ENCODE measurements at regions not wholly inside any gene's neighbourhood (a gene's known extent, or its start where the extent isn't known, plus 50 kb on each side); places are given as distances from the start of the nearest gene placed in this dataset.

- H3K27me3 ChIP-seq (ENCODE audit: control insufficient read depth in 2 of 2, insufficient read depth in 2 of 2, low read length in 2 of 2): peaks cover 4 to 8% of the 10 kb centered on the region in 2 experiments; a peak in 3 of 5 replicates
- no peak overlapping the region for H3K4me2 ChIP-seq (ENCODE audit: insufficient read depth, low read length)
- no peak for ATAC-seq
- H3K9me3 ChIP-seq (replicated peaks; ENCODE audit: control insufficient read depth, insufficient read depth, low read depth, low read length): no peaks in the 10 kb centered on the region
- DNase-seq (ENCODE audit: extremely low read depth in 1 of 4, low spot score in 3 of 4): no peak
- H3K27ac ChIP-seq (ENCODE audit: extremely low read depth, low read depth, low read length): no peak overlapping the region
- H4K20me1 ChIP-seq (replicated peaks; ENCODE audit: control insufficient read depth, insufficient read depth, low read length): no peaks in the 10 kb centered on the region
- no peak overlapping the region for H3K4me3 ChIP-seq
- H3K4me1 ChIP-seq (replicated peaks in 1 of 2; ENCODE audit: control insufficient read depth in 2 of 2, insufficient read depth in 2 of 2, low read length in 2 of 2): no peaks in the 10 kb centered on the region
- no peaks in the 10 kb centered on the region for H3K79me2 ChIP-seq (ENCODE audit: control insufficient read depth, insufficient read depth, low read length)
- no peak for TF ChIP-seq GTF2A2 (tag; IDR thresholded peaks at IDR 0.05)
- TF ChIP-seq ZKSCAN1 (IDR thresholded peaks at IDR 0.05; ENCODE audit: low read depth, low read length): no peak
- no peak for TF ChIP-seq NFE2 (IDR thresholded peaks at IDR 0.05; ENCODE audit: low read depth)
- TF ChIP-seq ELK1 (CRISPR knock-in tag; IDR thresholded peaks at IDR 0.05): no peak
- TF ChIP-seq ZBTB5 (IDR thresholded peaks at IDR 0.05): no peak
- TF ChIP-seq MED1 (CRISPR knock-in tag; IDR thresholded peaks at IDR 0.05; ENCODE audit: borderline replicate concordance): no peak
- no peak for TF ChIP-seq RNF2 (IDR thresholded peaks at IDR 0.05)
- TF ChIP-seq ZNF76 (CRISPR knock-in tag; IDR thresholded peaks at IDR 0.05; ENCODE audit: borderline replicate concordance): no peak
- no peak for TF ChIP-seq FOXO4 (CRISPR knock-in tag; IDR thresholded peaks at IDR 0.05)
- no peak for TF ChIP-seq FIP1L1 (IDR thresholded peaks at IDR 0.05; ENCODE audit: low read depth, low read length, poor library complexity, severe bottlenecking)
- TF ChIP-seq CREB3L1 (IDR thresholded peaks at IDR 0.05; ENCODE audit: borderline replicate concordance, low read depth): no peak
- no peak for TF ChIP-seq ZNF766 (CRISPR knock-in tag; conservative IDR thresholded peaks at IDR 0.05)
- no peak for TF ChIP-seq ZNF436 (CRISPR knock-in tag; IDR thresholded peaks at IDR 0.05)
- no peak for TF ChIP-seq KHSRP (IDR thresholded peaks at IDR 0.05)
- no peak for TF ChIP-seq ATF7 (IDR thresholded peaks at IDR 0.05)
- intact Hi-C loops (cut with micrococcal nuclease) (loop anchor here (5.0 to 10.0 kb wide), 2 partner anchors 324 to 366 kb away; partner anchors contain the start of gene JUN), in situ Hi-C loops (cut with MboI) (no loop called here)
- no peak for FAIRE-seq
- no peaks in the 10 kb centered on the region for H3K36me3 ChIP-seq (ENCODE audit: control insufficient read depth, insufficient read depth, low read length)
- ChIA-PET POLR2A (interaction anchor here (0.9 kb wide), 1 partner anchor 10 kb away, joined by 4 read pairs; no protein-coding TSS in a partner anchor), CTCF (ENCODE audit: low intra/inter-chr PET ratio) (no interaction called here)
- H3K9me1 ChIP-seq (ENCODE audit: control insufficient read depth, insufficient read depth, low read length): no peaks in the 10 kb centered on the region
- H2AFZ ChIP-seq (ENCODE audit: low read depth, low read length): no peak overlapping the region
- BruUV-seq (replicated peaks): no TSS peak
- no peak overlapping the region for H3K9ac ChIP-seq (ENCODE audit: insufficient read depth in 1 of 2, low read depth in 2 of 2, low read length in 2 of 2)
Observed at GRCh38 chr1:59108481-59109317, 188.2 kb upstream of the FGGY start.
